ENCODE measurements at regions not wholly inside any gene's neighbourhood (a gene's known extent, or its start where the extent isn't known, plus 50 kb on each side); places are given as distances from the start of the nearest gene placed in this dataset.

DNA sequence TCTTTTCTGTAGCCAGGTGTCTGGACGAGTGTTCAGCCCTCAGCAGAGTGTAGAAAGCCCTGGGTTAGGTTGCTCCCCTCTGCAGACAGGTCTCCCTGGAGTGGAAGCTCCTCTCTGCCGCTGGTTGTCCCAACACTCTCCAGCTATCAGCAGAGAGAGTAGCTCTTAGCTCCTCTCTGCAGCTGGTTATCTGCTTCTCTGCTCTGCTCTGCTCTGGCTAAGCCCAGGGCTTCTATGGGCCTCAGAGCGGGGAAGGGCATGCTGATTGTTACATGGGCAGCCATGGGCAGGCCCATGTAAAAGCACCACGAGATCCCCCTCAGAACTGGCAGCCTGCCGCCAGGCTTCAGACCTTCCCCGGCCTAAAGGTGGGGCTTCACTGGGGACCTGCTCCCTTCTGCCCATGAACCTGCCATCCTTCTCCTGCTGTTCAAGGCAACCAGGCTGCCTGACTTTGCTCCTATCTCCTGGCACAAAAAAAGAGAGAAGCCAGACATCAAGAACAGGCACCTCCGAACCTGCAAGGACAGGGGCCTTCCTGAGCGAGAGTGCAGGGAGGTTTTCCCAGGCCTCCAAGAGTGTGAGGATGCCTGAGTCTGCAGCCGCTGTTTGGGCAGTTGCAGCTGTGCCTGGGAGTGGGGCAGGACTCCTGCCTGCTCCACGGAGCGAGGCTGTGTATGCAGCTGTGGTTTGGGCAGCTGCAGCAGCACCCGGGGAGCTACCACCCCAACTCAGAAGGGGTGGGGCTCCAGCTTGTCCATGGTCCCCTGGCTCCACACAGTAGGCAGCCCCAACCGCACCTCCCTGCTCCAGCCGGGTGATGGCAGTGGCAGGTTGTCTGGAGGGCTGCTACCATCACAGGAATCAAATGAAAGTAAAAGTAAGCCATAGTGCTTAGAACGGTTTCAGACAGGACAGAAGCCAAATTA is 973.7 kb downstream of the LTN1 start:
- Histone ChIP-seq H3K4me3 (replicated peaks in 1 of 3; ENCODE audit: insufficient read depth in 1 of 3, low read depth in 1 of 3, low read length in 3 of 3) (no peak overlapping the region), H3K9ac (replicated peaks; ENCODE audit: extremely low read depth, insufficient read depth, low read length) (no peak overlapping the region), H3K9me3 (replicated peaks; ENCODE audit: control insufficient read depth, insufficient read depth, low read length) (no peaks in the 10 kb centered on the region), H3K27ac (ENCODE audit: insufficient read depth, low read depth, low read length) (no peak overlapping the region), H3K4me2 (ENCODE audit: insufficient read depth, low read length) (no peak overlapping the region), H3K36me3 (ENCODE audit: control insufficient read depth in 2 of 2, extremely low read depth in 1 of 2, insufficient read depth in 2 of 2, low read length in 2 of 2) (no peaks in the 10 kb centered on the region), H4K20me1 (replicated peaks; ENCODE audit: control insufficient read depth, extremely low read depth, insufficient read depth, low read length) (no peaks in the 10 kb centered on the region), H3K4me1 (ENCODE audit: control insufficient read depth, extremely low read depth, insufficient read depth, low read length) (no peaks in the 10 kb centered on the region), H3K79me2 (ENCODE audit: control insufficient read depth, insufficient read depth, low read length) (no peaks in the 10 kb centered on the region), H3K27me3 (ENCODE audit: control insufficient read depth in 2 of 2, insufficient read depth in 2 of 2, low read length in 2 of 2) (no peaks in the 10 kb centered on the region), H3K9me1 (replicated peaks; ENCODE audit: control insufficient read depth, extremely low read depth, insufficient read depth, low read length) (no peaks in the 10 kb centered on the region), H2AFZ (ENCODE audit: low read depth, low read length) (no peak overlapping the region)
- ChIA-PET POLR2A (no interaction called here), CTCF (interaction anchor here (0.7 to 1.3 kb wide), 2 partner anchors 318 to 726 kb away, joined by 3 read pairs; no protein-coding TSS in a partner anchor)
- no peak for FAIRE-seq
- DNase-seq (ENCODE audit: low read depth, low spot score), result no peak
- no peak for TF ChIP-seq MYC (IDR thresholded peaks at IDR 0.05; ENCODE audit: low read depth, low read length)
- TF ChIP-seq CTCF (IDR thresholded peaks at IDR 0.05; ENCODE audit: extremely low read depth in 1 of 2, insufficient read depth in 1 of 2, low read depth in 1 of 2, low read length in 2 of 2), result no peak
- no peak for TF ChIP-seq POLR2AphosphoS5 (IDR thresholded peaks at IDR 0.05; ENCODE audit: insufficient read depth, low read depth, low read length)
- no peak for TF ChIP-seq EZH2 (IDR thresholded peaks at IDR 0.05; ENCODE audit: borderline replicate concordance, low read depth, low read length, severe bottlenecking)
- intact Hi-C loops (cut with micrococcal nuclease) (no loop called here), dilution Hi-C loops (cut with MboI; ENCODE audit: extremely low pct_ligation_motif_present, low sequenced_read_pairs) (no loop called here)
- no TSS peak for BruUV-seq (replicated peaks)
